Astrocyte (in vitro differentiated cells and primary cell): ENCODE measurements at regions not wholly inside any gene's neighbourhood (a gene's known extent, or its start where the extent isn't known, plus 50 kb on each side); places are given as distances from the start of the nearest gene placed in this dataset.

ENCODE experiments used
- DNase-seq: peaks from one replicate; pipeline ENCODE4 v3.0.0-alpha.2; 2010; ENCODE audit warnings: low read depth
- FAIRE-seq: peaks from 2 replicates; lab custom pipeline; 2011; peaks lifted over from hg19 to GRCh38; lab: Jason Lieb, UNC
- H2AFZ ChIP-seq: 2 replicates; pipeline ENCODE4 v1.6.0; 2012; ENCODE audit warnings: low read depth, low read length, inconsistent platforms
- H3K27ac ChIP-seq: 2 replicates; pipeline ENCODE4 v1.5.1; 2011; ENCODE audit warnings: low read depth, low read length, inconsistent platforms
- H3K27me3 ChIP-seq: 2 replicates; pipeline ENCODE4 v1.6.0; 2011; ENCODE audit warnings: low read length, inconsistent platforms; ENCODE audit not compliant: insufficient read depth
- H3K36me3 ChIP-seq: 2 replicates; pipeline ENCODE4 v1.5.1; 2011; ENCODE audit warnings: low read length, inconsistent platforms; ENCODE audit not compliant: insufficient read depth
- H3K4me1 ChIP-seq: 2 replicates; pipeline ENCODE4 v1.5.1; 2011; ENCODE audit warnings: low read length, inconsistent platforms; ENCODE audit not compliant: insufficient read depth
- H3K4me2 ChIP-seq: 2 replicates; pipeline ENCODE4 v1.6.0; 2012; ENCODE audit warnings: low read length, inconsistent platforms
- H3K4me3 ChIP-seq: 2 replicates; pipeline ENCODE4 v1.5.1; 2011; ENCODE audit warnings: low read depth, mild to moderate bottlenecking, low read length, inconsistent platforms; ENCODE audit not compliant: insufficient read depth
- H3K79me2 ChIP-seq: 2 replicates; pipeline ENCODE4 v1.6.0; 2012; ENCODE audit warnings: mild to moderate bottlenecking, low read length, inconsistent platforms; ENCODE audit not compliant: insufficient read depth
- H3K9ac ChIP-seq: 2 replicates; pipeline ENCODE4 v1.6.0; 2012; ENCODE audit warnings: mild to moderate bottlenecking, low read length, inconsistent platforms
- H3K9me3 ChIP-seq: 2 replicates; pipeline ENCODE4 v1.5.1; 2012; ENCODE audit warnings: low read depth, mild to moderate bottlenecking, low read length, inconsistent platforms; ENCODE audit not compliant: insufficient read depth
- H4K20me1 ChIP-seq: 2 replicates; pipeline ENCODE4 v1.6.0; 2012; ENCODE audit warnings: low read length, inconsistent platforms; ENCODE audit not compliant: insufficient read depth
- H3K27ac Mint-ChIP-seq: one replicate; pipeline ENCODE4 v1.8.0; 2021; ENCODE audit warnings: mild to moderate bottlenecking, mixed read lengths; ENCODE audit not compliant: unreplicated experiment
- H3K27me3 Mint-ChIP-seq: one replicate; pipeline ENCODE4 v1.8.0; 2021; ENCODE audit warnings: low read depth, mixed read lengths; ENCODE audit not compliant: unreplicated experiment
- H3K36me3 Mint-ChIP-seq: one replicate; pipeline ENCODE4 v1.8.0; 2021; ENCODE audit warnings: low read depth, mixed read lengths; ENCODE audit not compliant: unreplicated experiment
- H3K4me1 Mint-ChIP-seq: one replicate; pipeline ENCODE4 v1.8.0; 2021; ENCODE audit warnings: low read depth, mixed read lengths; ENCODE audit not compliant: unreplicated experiment
- H3K4me3 Mint-ChIP-seq: one replicate; pipeline ENCODE4 v1.8.0; 2021; ENCODE audit warnings: mild to moderate bottlenecking, moderate library complexity, mixed read lengths; ENCODE audit not compliant: unreplicated experiment
- H3K9me3 Mint-ChIP-seq: one replicate; pipeline ENCODE4 v1.8.0; 2021; ENCODE audit warnings: mild to moderate bottlenecking, mixed read lengths; ENCODE audit not compliant: unreplicated experiment
- EZH2 ChIP-seq: IDR thresholded peaks from 2 replicates; pipeline ENCODE4 v1.6.1; 2012; ENCODE audit warnings: mild to moderate bottlenecking, low read length, inconsistent platforms; ENCODE audit not compliant: insufficient read depth
- TF ChIP-seq, protein P1 (sequence below): IDR thresholded peaks from 2 replicates; pipeline ENCODE4 v1.5.1; 2011; ENCODE audit warnings: low read depth, mild to moderate bottlenecking, inconsistent platforms, low read length, moderate library complexity; ENCODE audit not compliant: insufficient read depth

DNA sequence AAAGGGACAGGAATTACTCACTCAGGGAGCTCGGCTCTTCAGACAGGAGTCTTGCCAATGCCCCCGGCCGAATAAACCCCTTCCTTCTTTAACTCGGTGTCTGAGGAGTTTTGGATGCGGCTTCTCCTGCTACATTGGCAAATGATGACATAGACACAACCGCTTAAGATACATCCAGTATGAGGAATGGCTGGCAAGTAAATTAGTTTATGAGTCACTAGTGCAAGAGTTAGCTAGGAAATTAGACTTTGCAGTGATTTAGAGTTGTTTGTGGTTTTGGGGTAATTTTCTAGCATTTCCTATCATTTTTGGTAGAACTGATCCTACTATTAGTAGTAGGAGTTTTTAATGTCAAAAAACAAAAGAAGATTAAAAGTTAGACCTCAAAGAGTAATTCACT lies 166.2 kb downstream of the SLITRK1 start:
- H3K9me3 Mint-ChIP-seq = no peaks in the 10 kb centered on the region

DNA sequence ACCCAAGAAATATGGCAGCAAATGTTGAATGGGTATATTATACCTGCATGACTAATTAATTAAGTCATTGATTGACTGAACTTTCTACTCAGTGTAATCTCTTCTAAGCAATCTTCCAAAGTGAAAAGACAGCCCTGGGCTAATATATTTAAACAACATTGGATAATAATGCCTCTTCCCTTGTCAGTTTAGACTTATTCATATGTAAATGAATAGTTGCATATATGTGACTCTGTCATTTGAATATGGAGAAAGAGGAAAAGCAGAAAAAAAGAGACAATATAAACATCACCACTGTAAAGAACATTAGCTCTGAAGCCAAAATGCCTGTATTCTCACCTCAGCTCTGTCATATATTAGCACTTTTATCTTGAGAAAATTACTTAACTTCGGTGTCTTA lies 168.0 kb downstream of the SLITRK1 start:
- H3K4me3 ChIP-seq = no peak overlapping the region
- H3K36me3 Mint-ChIP-seq = no peaks in the 10 kb centered on the region
- H3K36me3 ChIP-seq = no peaks in the 10 kb centered on the region
- no peaks in the 10 kb centered on the region for H3K79me2 ChIP-seq
- no peak overlapping the region for H3K9ac ChIP-seq
- no peak overlapping the region for H2AFZ ChIP-seq
- H3K27ac Mint-ChIP-seq = no peak overlapping the region
- no peaks in the 10 kb centered on the region for H3K4me1 ChIP-seq
- TF ChIP-seq, protein P1, sequence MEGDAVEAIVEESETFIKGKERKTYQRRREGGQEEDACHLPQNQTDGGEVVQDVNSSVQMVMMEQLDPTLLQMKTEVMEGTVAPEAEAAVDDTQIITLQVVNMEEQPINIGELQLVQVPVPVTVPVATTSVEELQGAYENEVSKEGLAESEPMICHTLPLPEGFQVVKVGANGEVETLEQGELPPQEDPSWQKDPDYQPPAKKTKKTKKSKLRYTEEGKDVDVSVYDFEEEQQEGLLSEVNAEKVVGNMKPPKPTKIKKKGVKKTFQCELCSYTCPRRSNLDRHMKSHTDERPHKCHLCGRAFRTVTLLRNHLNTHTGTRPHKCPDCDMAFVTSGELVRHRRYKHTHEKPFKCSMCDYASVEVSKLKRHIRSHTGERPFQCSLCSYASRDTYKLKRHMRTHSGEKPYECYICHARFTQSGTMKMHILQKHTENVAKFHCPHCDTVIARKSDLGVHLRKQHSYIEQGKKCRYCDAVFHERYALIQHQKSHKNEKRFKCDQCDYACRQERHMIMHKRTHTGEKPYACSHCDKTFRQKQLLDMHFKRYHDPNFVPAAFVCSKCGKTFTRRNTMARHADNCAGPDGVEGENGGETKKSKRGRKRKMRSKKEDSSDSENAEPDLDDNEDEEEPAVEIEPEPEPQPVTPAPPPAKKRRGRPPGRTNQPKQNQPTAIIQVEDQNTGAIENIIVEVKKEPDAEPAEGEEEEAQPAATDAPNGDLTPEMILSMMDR = no peak
- TF ChIP-seq EZH2 = no peak
- H4K20me1 ChIP-seq = no peaks in the 10 kb centered on the region
- FAIRE-seq (no peak), DNase-seq (no peak)
- no peaks in the 10 kb centered on the region for H3K4me1 Mint-ChIP-seq
- H3K4me2 ChIP-seq = no peak overlapping the region
- no peaks in the 10 kb centered on the region for H3K27me3 ChIP-seq
- H3K27ac ChIP-seq = no peak overlapping the region
- no peak overlapping the region for H3K4me3 Mint-ChIP-seq
- no peaks in the 10 kb centered on the region for H3K27me3 Mint-ChIP-seq
- H3K9me3 ChIP-seq = no peaks in the 10 kb centered on the region
- no peaks in the 10 kb centered on the region for H3K9me3 Mint-ChIP-seq

More for the DNA sequence above, 166.2 kb downstream of the SLITRK1 start:
- Histone ChIP-seq H4K20me1 (no peaks in the 10 kb centered on the region), H3K4me2 (no peak overlapping the region), H3K27me3 (no peaks in the 10 kb centered on the region), H3K36me3 (no peaks in the 10 kb centered on the region), H2AFZ (no peak overlapping the region), H3K4me3 (no peak overlapping the region), H3K79me2 (no peaks in the 10 kb centered on the region), H3K9me3 (no peaks in the 10 kb centered on the region), H3K27ac (no peak overlapping the region), H3K4me1 (no peaks in the 10 kb centered on the region), H3K9ac (no peak overlapping the region)
- TF ChIP-seq, protein P1 = no peak
- no peak for TF ChIP-seq EZH2
- Mint-ChIP-seq H3K36me3 (no peaks in the 10 kb centered on the region), H3K27ac (no peak overlapping the region), H3K4me1 (no peaks in the 10 kb centered on the region), H3K4me3 (no peak overlapping the region), H3K27me3 (no peaks in the 10 kb centered on the region)
- DNase-seq (peak; percentile 30), FAIRE-seq (no peak)

DNA sequence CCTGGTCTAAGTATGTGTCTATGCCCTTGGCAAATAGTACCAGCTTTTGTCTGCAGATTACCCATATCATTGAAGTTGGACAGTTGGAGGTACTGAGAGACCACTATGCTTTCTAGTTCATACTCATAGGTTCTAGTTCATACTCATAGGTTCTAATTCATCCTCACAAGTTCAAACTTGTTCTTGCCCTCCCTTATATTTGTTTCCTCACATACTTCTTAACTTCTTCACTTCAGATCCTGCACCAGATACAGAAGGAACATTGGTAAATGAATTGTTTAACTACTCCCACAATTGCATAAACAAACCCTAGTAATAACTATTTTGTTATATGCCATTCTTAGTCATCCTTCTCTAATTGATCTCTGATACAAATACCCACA lies 172.2 kb downstream of the SLITRK1 start:
- TF ChIP-seq, protein P1 = no peak
- no peak for TF ChIP-seq EZH2
- no peaks in the 10 kb centered on the region for H3K4me1 Mint-ChIP-seq
- no peaks in the 10 kb centered on the region for H3K36me3 ChIP-seq
- no peak overlapping the region for H3K27ac Mint-ChIP-seq
- FAIRE-seq (no peak), DNase-seq (no peak)
- no peak overlapping the region for H2AFZ ChIP-seq
- no peak overlapping the region for H3K4me3 Mint-ChIP-seq
- no peaks in the 10 kb centered on the region for H3K9me3 Mint-ChIP-seq
- H3K27me3 Mint-ChIP-seq = no peaks in the 10 kb centered on the region
- no peaks in the 10 kb centered on the region for H4K20me1 ChIP-seq
- H3K79me2 ChIP-seq = no peaks in the 10 kb centered on the region
- no peak overlapping the region for H3K4me3 ChIP-seq
- no peaks in the 10 kb centered on the region for H3K36me3 Mint-ChIP-seq
- H3K27ac ChIP-seq = no peak overlapping the region
- H3K4me1 ChIP-seq = no peaks in the 10 kb centered on the region
- H3K9ac ChIP-seq = no peak overlapping the region
- no peaks in the 10 kb centered on the region for H3K27me3 ChIP-seq
- H3K4me2 ChIP-seq = no peak overlapping the region
- H3K9me3 ChIP-seq = no peaks in the 10 kb centered on the region
